ENCODE measurements at regions not wholly inside any gene's neighbourhood (a gene's known extent, or its start where the extent isn't known, plus 50 kb on each side); places are given as distances from the start of the nearest gene placed in this dataset.

GRCh38 chr20:47957135-47957534, 171.9 kb upstream of the SULF2 start:
- H3K36me3 ChIP-seq (ENCODE audit: control insufficient read depth in 1 of 2, insufficient read depth in 2 of 2, low read length in 1 of 2), result no peaks in the 10 kb centered on the region
- 92 to 94% methylated on average over 11 of the region's 11 CpGs for WGBS, 2 donors
- no peak overlapping the region for H3K4me3 ChIP-seq (ENCODE audit: low read length in 2 of 2)
- intact Hi-C loops (cut with DNase I), result no loop called here
- H3K4me1 ChIP-seq (ENCODE audit: control insufficient read depth in 1 of 2, insufficient read depth in 2 of 2, low read length in 2 of 2), result no peaks in the 10 kb centered on the region
- no peaks in the 10 kb centered on the region for H3K9me3 ChIP-seq (ENCODE audit: control insufficient read depth, low read length)
- H3K27me3 ChIP-seq (ENCODE audit: control insufficient read depth in 1 of 2, insufficient read depth in 2 of 2, low read length in 1 of 2), result no peaks in the 10 kb centered on the region
- DNase-seq (no peak), ATAC-seq (ENCODE audit: low FRiP score) (no peak)
- no peak overlapping the region for H3K27ac ChIP-seq (ENCODE audit: low read depth in 1 of 2, low read length in 2 of 2)

- H3K9me3 ChIP-seq (ENCODE audit: control insufficient read depth, low read length), result no peaks in the 10 kb centered on the region
- intact Hi-C loops (cut with DNase I), result no loop called here
- H3K27ac ChIP-seq (ENCODE audit: low read depth in 1 of 2, low read length in 2 of 2), result no peak overlapping the region
- ATAC-seq (ENCODE audit: low FRiP score) (no peak), DNase-seq (no peak)
- no peaks in the 10 kb centered on the region for H3K36me3 ChIP-seq (ENCODE audit: control insufficient read depth in 1 of 2, insufficient read depth in 2 of 2, low read length in 1 of 2)
- H3K4me3 ChIP-seq (ENCODE audit: low read length in 2 of 2), result no peak overlapping the region
- WGBS, 2 donors, result 85 to 89% methylated on average over 19 of the region's 19 CpGs
- no peaks in the 10 kb centered on the region for H3K4me1 ChIP-seq (ENCODE audit: control insufficient read depth in 1 of 2, insufficient read depth in 2 of 2, low read length in 2 of 2)
- no peaks in the 10 kb centered on the region for H3K27me3 ChIP-seq (ENCODE audit: control insufficient read depth in 1 of 2, insufficient read depth in 2 of 2, low read length in 1 of 2)
These were observed 171.2 kb upstream of the SULF2 start for GRCh38 chr20:47956268-47956995.

- ATAC-seq (ENCODE audit: low FRiP score) (no peak), DNase-seq (no peak)
- Histone ChIP-seq H3K9me3 (ENCODE audit: control insufficient read depth, low read length) (no peaks in the 10 kb centered on the region), H3K4me3 (ENCODE audit: low read length in 2 of 2) (no peak overlapping the region), H3K36me3 (ENCODE audit: control insufficient read depth in 1 of 2, insufficient read depth in 2 of 2, low read length in 1 of 2) (no peaks in the 10 kb centered on the region), H3K27me3 (ENCODE audit: control insufficient read depth in 1 of 2, insufficient read depth in 2 of 2, low read length in 1 of 2) (no peaks in the 10 kb centered on the region), H3K4me1 (ENCODE audit: control insufficient read depth in 1 of 2, insufficient read depth in 2 of 2, low read length in 2 of 2) (no peaks in the 10 kb centered on the region), H3K27ac (ENCODE audit: low read depth in 1 of 2, low read length in 2 of 2) (no peak overlapping the region)
- intact Hi-C loops (cut with DNase I), result no loop called here
- WGBS, 2 donors, result 76 to 80% methylated on average over 6 of the region's 6 CpGs
These were observed 168.2 kb upstream of the SULF2 start for GRCh38 chr20:47953471-47953870.

- Histone ChIP-seq H3K4me3 (ENCODE audit: low read length in 2 of 2) (no peak overlapping the region), H3K27ac (ENCODE audit: low read depth in 1 of 2, low read length in 2 of 2) (no peak overlapping the region), H3K4me1 (ENCODE audit: control insufficient read depth in 1 of 2, insufficient read depth in 2 of 2, low read length in 2 of 2) (no peaks in the 10 kb centered on the region), H3K9me3 (ENCODE audit: control insufficient read depth, low read length) (no peaks in the 10 kb centered on the region), H3K27me3 (ENCODE audit: control insufficient read depth in 1 of 2, insufficient read depth in 2 of 2, low read length in 1 of 2) (no peaks in the 10 kb centered on the region), H3K36me3 (ENCODE audit: control insufficient read depth in 1 of 2, insufficient read depth in 2 of 2, low read length in 1 of 2) (no peaks in the 10 kb centered on the region)
- WGBS, 2 donors, result 87 to 92% methylated on average over 8 to 9 of the region's 9 CpGs
- intact Hi-C loops (cut with DNase I), result no loop called here
- DNase-seq (no peak), ATAC-seq (ENCODE audit: low FRiP score) (no peak)
These were observed 166.8 kb upstream of the SULF2 start for GRCh38 chr20:47952023-47952564.

GRCh38 chr20:47951521-47951971, 166.3 kb upstream of the SULF2 start:
- H3K27ac ChIP-seq (ENCODE audit: low read depth in 1 of 2, low read length in 2 of 2), result no peak overlapping the region
- H3K36me3 ChIP-seq (ENCODE audit: control insufficient read depth in 1 of 2, insufficient read depth in 2 of 2, low read length in 1 of 2), result no peaks in the 10 kb centered on the region
- DNase-seq (no peak), ATAC-seq (ENCODE audit: low FRiP score) (no peak)
- no peak overlapping the region for H3K4me3 ChIP-seq (ENCODE audit: low read length in 2 of 2)
- intact Hi-C loops (cut with DNase I), result no loop called here
- no peaks in the 10 kb centered on the region for H3K4me1 ChIP-seq (ENCODE audit: control insufficient read depth in 1 of 2, insufficient read depth in 2 of 2, low read length in 2 of 2)
- WGBS, 2 donors, result 60 to 76% methylated on average over 4 of the region's 4 CpGs
- no peaks in the 10 kb centered on the region for H3K27me3 ChIP-seq (ENCODE audit: control insufficient read depth in 1 of 2, insufficient read depth in 2 of 2, low read length in 1 of 2)
- H3K9me3 ChIP-seq (ENCODE audit: control insufficient read depth, low read length), result no peaks in the 10 kb centered on the region

- H3K4me1 ChIP-seq (ENCODE audit: control insufficient read depth in 1 of 2, insufficient read depth in 2 of 2, low read length in 2 of 2), result no peaks in the 10 kb centered on the region
- H3K4me3 ChIP-seq (ENCODE audit: low read length in 2 of 2), result no peak overlapping the region
- ATAC-seq (ENCODE audit: low FRiP score), result no peak
- intact Hi-C loops (cut with DNase I), result no loop called here
- H3K36me3 ChIP-seq (ENCODE audit: control insufficient read depth in 1 of 2, insufficient read depth in 2 of 2, low read length in 1 of 2), result no peaks in the 10 kb centered on the region
- H3K9me3 ChIP-seq (ENCODE audit: control insufficient read depth, low read length), result no peaks in the 10 kb centered on the region
- WGBS, 2 donors, result 97% methylated on average over 24 of the region's 24 CpGs
- H3K27me3 ChIP-seq (ENCODE audit: control insufficient read depth in 1 of 2, insufficient read depth in 2 of 2, low read length in 1 of 2), result no peaks in the 10 kb centered on the region
- H3K27ac ChIP-seq (ENCODE audit: low read depth in 1 of 2, low read length in 2 of 2), result no peak overlapping the region
- no peak for DNase-seq
These were observed 165.6 kb upstream of the SULF2 start for GRCh38 chr20:47950913-47951283.

GRCh38 chr20:47950124-47950912, 165.0 kb upstream of the SULF2 start:
- Histone ChIP-seq H3K4me3 (ENCODE audit: low read length in 2 of 2) (no peak overlapping the region), H3K9me3 (ENCODE audit: control insufficient read depth, low read length) (no peaks in the 10 kb centered on the region), H3K27ac (ENCODE audit: low read depth in 1 of 2, low read length in 2 of 2) (no peak overlapping the region), H3K36me3 (ENCODE audit: control insufficient read depth in 1 of 2, insufficient read depth in 2 of 2, low read length in 1 of 2) (no peaks in the 10 kb centered on the region), H3K27me3 (ENCODE audit: control insufficient read depth in 1 of 2, insufficient read depth in 2 of 2, low read length in 1 of 2) (no peaks in the 10 kb centered on the region), H3K4me1 (ENCODE audit: control insufficient read depth in 1 of 2, insufficient read depth in 2 of 2, low read length in 2 of 2) (no peaks in the 10 kb centered on the region)
- WGBS, 2 donors, result 90% methylated on average over 11 of the region's 11 CpGs
- no peak for DNase-seq
- intact Hi-C loops (cut with DNase I), result no loop called here
- no peak for ATAC-seq (ENCODE audit: low FRiP score)

GRCh38 chr20:47949230-47949629, 163.9 kb upstream of the SULF2 start:
- H3K9me3 ChIP-seq (ENCODE audit: control insufficient read depth, low read length), result no peaks in the 10 kb centered on the region
- ATAC-seq (ENCODE audit: low FRiP score), result no peak
- H3K36me3 ChIP-seq (ENCODE audit: control insufficient read depth in 1 of 2, insufficient read depth in 2 of 2, low read length in 1 of 2), result no peaks in the 10 kb centered on the region
- intact Hi-C loops (cut with DNase I), result no loop called here
- no peaks in the 10 kb centered on the region for H3K4me1 ChIP-seq (ENCODE audit: control insufficient read depth in 1 of 2, insufficient read depth in 2 of 2, low read length in 2 of 2)
- H3K4me3 ChIP-seq (ENCODE audit: low read length in 2 of 2), result no peak overlapping the region
- no peak for DNase-seq
- no peaks in the 10 kb centered on the region for H3K27me3 ChIP-seq (ENCODE audit: control insufficient read depth in 1 of 2, insufficient read depth in 2 of 2, low read length in 1 of 2)
- 75 to 80% methylated on average over 6 of the region's 6 CpGs for WGBS, 2 donors
- no peak overlapping the region for H3K27ac ChIP-seq (ENCODE audit: low read depth in 1 of 2, low read length in 2 of 2)

GRCh38 chr20:47944682-47945081, 159.4 kb upstream of the SULF2 start:
- no peaks in the 10 kb centered on the region for H3K36me3 ChIP-seq (ENCODE audit: control insufficient read depth in 1 of 2, insufficient read depth in 2 of 2, low read length in 1 of 2)
- intact Hi-C loops (cut with DNase I), result no loop called here
- DNase-seq (no peak), ATAC-seq (ENCODE audit: low FRiP score) (no peak)
- WGBS, 2 donors, result 88 to 95% methylated on average over 6 of the region's 6 CpGs
- H3K4me3 ChIP-seq (ENCODE audit: low read length in 2 of 2), result no peak overlapping the region
- H3K27me3 ChIP-seq (ENCODE audit: control insufficient read depth in 1 of 2, insufficient read depth in 2 of 2, low read length in 1 of 2), result no peaks in the 10 kb centered on the region
- H3K4me1 ChIP-seq (ENCODE audit: control insufficient read depth in 1 of 2, insufficient read depth in 2 of 2, low read length in 2 of 2), result no peaks in the 10 kb centered on the region
- no peaks in the 10 kb centered on the region for H3K9me3 ChIP-seq (ENCODE audit: control insufficient read depth, low read length)
- H3K27ac ChIP-seq (ENCODE audit: low read depth in 1 of 2, low read length in 2 of 2), result no peak overlapping the region

Data from aorta (tissue), 5 donors.